ENCODE measurements at regions not wholly inside any gene's neighbourhood (a gene's known extent, or its start where the extent isn't known, plus 50 kb on each side); places are given as distances from the start of the nearest gene placed in this dataset.

- no peak for DNase-seq (ENCODE audit: low read depth)
Observed at GRCh38 chr5:61622156-61622555, 290.1 kb downstream of the ZSWIM6 start.

- DNase-seq (ENCODE audit: low read depth), result no peak
Observed at GRCh38 chr5:61623401-61624069, 291.5 kb downstream of the ZSWIM6 start.

- DNase-seq (ENCODE audit: low read depth), result no peak
Observed at GRCh38 chr5:61624553-61625136, 292.6 kb downstream of the ZSWIM6 start.

- no peak for DNase-seq (ENCODE audit: low read depth)
Observed at GRCh38 chr5:61625137-61625561, 293.1 kb downstream of the ZSWIM6 start.

- DNase-seq (ENCODE audit: low read depth), result no peak
Observed at GRCh38 chr5:61625681-61626621, 293.9 kb downstream of the ZSWIM6 start.

GRCh38 chr5:61626639-61627282 lies 294.7 kb downstream of the ZSWIM6 start:
- no peak for DNase-seq (ENCODE audit: low read depth)

GRCh38 chr5:61627531-61627930 lies 295.5 kb downstream of the ZSWIM6 start:
- DNase-seq (ENCODE audit: low read depth), result no peak

GRCh38 chr5:61630908-61631307 lies 298.9 kb downstream of the ZSWIM6 start:
- DNase-seq (ENCODE audit: low read depth), result no peak

- DNase-seq (ENCODE audit: low read depth), result no peak
Observed at GRCh38 chr5:61631438-61631941, 299.4 kb downstream of the ZSWIM6 start.

- no peak for DNase-seq (ENCODE audit: low read depth)
Observed at GRCh38 chr5:61632064-61632463, 300.0 kb downstream of the ZSWIM6 start.

GRCh38 chr5:61635271-61635670 lies 303.2 kb downstream of the ZSWIM6 start:
- no peak for DNase-seq (ENCODE audit: low read depth)

- no peak for DNase-seq (ENCODE audit: low read depth)
Observed at GRCh38 chr5:61637566-61637965, 305.5 kb downstream of the ZSWIM6 start.

- no peak for DNase-seq (ENCODE audit: low read depth)
Observed at GRCh38 chr5:61638476-61638875, 306.4 kb downstream of the ZSWIM6 start.

- DNase-seq (ENCODE audit: low read depth), result no peak
Observed at GRCh38 chr5:61640179-61641021, 308.3 kb downstream of the ZSWIM6 start.

- DNase-seq (ENCODE audit: low read depth), result no peak
Observed at GRCh38 chr5:61641748-61642565, 309.9 kb downstream of the ZSWIM6 start.

- DNase-seq (ENCODE audit: low read depth), result no peak
Observed at GRCh38 chr5:61647672-61648071, 315.6 kb downstream of the ZSWIM6 start.

- DNase-seq (ENCODE audit: low read depth), result no peak
Observed at GRCh38 chr5:61649231-61649630, 317.2 kb downstream of the ZSWIM6 start.

- no peak for DNase-seq (ENCODE audit: low read depth)
Observed at GRCh38 chr5:61649971-61650370, 317.9 kb downstream of the ZSWIM6 start.

- no peak for DNase-seq (ENCODE audit: low read depth)
Observed at GRCh38 chr5:61650661-61651060, 318.6 kb downstream of the ZSWIM6 start.

- DNase-seq (ENCODE audit: low read depth), result no peak
Observed at GRCh38 chr5:61651195-61651594, 319.1 kb downstream of the ZSWIM6 start.

All from stimulated activated CD4-positive, alpha-beta T cell treated with anti-CD3 and anti-CD28 coated beads, Interleukin-2, amount 100 ng/mL, for 4 hours (primary cell).